Upper lobe of left lung (tissue), 4 donors: ENCODE measurements at regions not wholly inside any gene's neighbourhood (a gene's known extent, or its start where the extent isn't known, plus 50 kb on each side); places are given as distances from the start of the nearest gene placed in this dataset.

Experiments
- CTCF ChIP-seq, 6 experiments: fragments of 450-650 bp in 4 of 6; fragments of 200-600 bp in 2 of 6; sonication (generic) in 2 of 6; IDR thresholded peaks; one replicate each; pipeline ENCODE4 v1.5.1; 2016 to 2019; ENCODE audit warnings: antibody characterized with exemption in 6 of 6
- EP300 ChIP-seq, 4 donors: sonication (generic); formaldehyde crosslinking; IDR thresholded peaks; one replicate each; pipeline ENCODE4 v1.5.1; 2017; ENCODE audit warnings: antibody characterized with exemption in 4 of 4, control low read depth in 2 of 4
- POLR2A ChIP-seq, 4 donors: fragments of 450-650 bp; IDR thresholded peaks; one replicate each; pipeline ENCODE4 v1.5.1; 2016 to 2017; ENCODE audit warnings: antibody characterized with exemption in 4 of 4, mild to moderate bottlenecking in 2 of 4
- POLR2AphosphoS5 ChIP-seq, 2 donors: sonication (generic); formaldehyde crosslinking; IDR thresholded peaks; one replicate each; pipeline ENCODE4 v1.5.1; 2017; ENCODE audit warnings: antibody characterized with exemption in 2 of 2

- TF ChIP-seq POLR2A (IDR thresholded peaks at IDR 0.05) (no peak), CTCF (IDR thresholded peaks at IDR 0.05) (no peak), POLR2AphosphoS5 (IDR thresholded peaks at IDR 0.05) (no peak), EP300 (IDR thresholded peaks at IDR 0.05) (no peak)
These were observed 266.3 kb downstream of the MTX2 start for GRCh38 chr2:176535467-176536113.
